IMR-90 (cell line): ENCODE measurements at regions not wholly inside any gene's neighbourhood (a gene's known extent, or its start where the extent isn't known, plus 50 kb on each side); places are given as distances from the start of the nearest gene placed in this dataset.

Source experiments
- ATAC-seq: fragments of 200-7000 bp; cut with Tn5 transposase; 2 replicates; pipeline ENCODE4 v1.9.1; 2020; ENCODE audit warnings: low read depth, mild to moderate bottlenecking, moderate library complexity
- BruUV-seq: library from RNA; stranded (reverse); fragments of 400-500 nt; replicated peaks from 2 replicates; lab custom pipeline; 2021; lab: Mats Ljungman, UMichigan
- CTCF ChIA-PET: fragments of 300-600 bp; formaldehyde crosslinking; extraction: SDS; loops from one replicate; lab custom pipeline; 2021; ENCODE audit warnings: antibody characterized with exemption; lab: Yijun Ruan, JAX
- POLR2A ChIA-PET: fragments of 300-600 bp; sonication (Branson Sonifier 250); formaldehyde crosslinking; loops from one replicate; lab custom pipeline; 2022; ENCODE audit warnings: antibody characterized with exemption; ENCODE audit not compliant: unreplicated experiment; lab: Charles Lee
- DNase-seq: peaks from one replicate; pipeline ENCODE4 v3.0.0; 2013
- H2AFZ ChIP-seq: replicated peaks from 2 replicates; pipeline ENCODE3; 2013; ENCODE audit warnings: low read length, mild to moderate bottlenecking; ENCODE audit not compliant: poor library complexity
- H2AK5ac ChIP-seq: 2 replicates; pipeline ENCODE4 v1.6.1; 2013; ENCODE audit warnings: low read depth, low read length, inconsistent platforms
- H2AK9ac ChIP-seq: replicated peaks from 2 replicates; pipeline ENCODE3; 2013; ENCODE audit warnings: mild to moderate bottlenecking, low read depth, low read length, moderate library complexity; ENCODE audit not compliant: poor library complexity
- H2BK120ac ChIP-seq: 2 replicates; pipeline ENCODE4 v1.6.1; 2013; ENCODE audit warnings: low read depth, low read length, inconsistent platforms
- H2BK15ac ChIP-seq: 3 replicates; pipeline ENCODE4 v1.6.1; 2013; ENCODE audit warnings: low read depth, low read length, inconsistent platforms
- H2BK20ac ChIP-seq: 2 replicates; pipeline ENCODE4 v1.6.1; 2013; ENCODE audit warnings: low read depth, mild to moderate bottlenecking, inconsistent platforms, low read length, moderate library complexity
- H2BK5ac ChIP-seq: 2 replicates; pipeline ENCODE4 v1.6.1; 2013; ENCODE audit warnings: mild to moderate bottlenecking, low read depth, low read length, inconsistent platforms; ENCODE audit not compliant: poor library complexity, severe bottlenecking
- H3K14ac ChIP-seq: replicated peaks from 2 replicates; pipeline ENCODE4 v1.6.1; 2013; ENCODE audit warnings: low read depth, low read length, inconsistent platforms
- H3K18ac ChIP-seq: 2 replicates; pipeline ENCODE4 v1.6.1; 2013; ENCODE audit warnings: low read depth, low read length, control low read depth
- H3K23ac ChIP-seq: 2 replicates; pipeline ENCODE4 v1.6.1; 2013; ENCODE audit warnings: low read depth, low read length, inconsistent platforms
- H3K27ac ChIP-seq: 2 replicates; pipeline ENCODE4 v1.5.1; 2013; ENCODE audit warnings: mild to moderate bottlenecking, control low read depth, low read length; ENCODE audit not compliant: insufficient read depth
- H3K27me3 ChIP-seq: 2 replicates; pipeline ENCODE4 v1.6.1; 2013; ENCODE audit warnings: low read length; ENCODE audit not compliant: control insufficient read depth, insufficient read depth
- H3K36me3 ChIP-seq: 2 replicates; pipeline ENCODE4 v1.6.1; 2013; ENCODE audit warnings: low read length, mixed read lengths; ENCODE audit not compliant: control insufficient read depth, insufficient read depth
- H3K4ac ChIP-seq: 2 replicates; pipeline ENCODE4 v1.6.1; 2013; ENCODE audit warnings: low read depth, low read length, inconsistent platforms
- H3K4me1 ChIP-seq: 2 replicates; pipeline ENCODE4 v1.6.1; 2013; ENCODE audit warnings: low read length, mixed read lengths; ENCODE audit not compliant: control insufficient read depth, insufficient read depth
- H3K4me2 ChIP-seq: 2 replicates; pipeline ENCODE4 v1.6.1; 2013; ENCODE audit warnings: low read depth, mild to moderate bottlenecking, control low read depth, low read length, moderate library complexity
- H3K4me3 ChIP-seq: 2 replicates; pipeline ENCODE4 v1.5.1; 2013; ENCODE audit warnings: low read depth, mild to moderate bottlenecking, control low read depth, low read length, moderate library complexity; ENCODE audit not compliant: insufficient read depth
- H3K56ac ChIP-seq: 2 replicates; pipeline ENCODE4 v1.6.1; 2013; ENCODE audit warnings: low read length, inconsistent platforms; ENCODE audit not compliant: insufficient read depth; ENCODE audit errors: extremely low read depth
- H3K79me1 ChIP-seq, 2 experiments: 2 replicates each; pipeline ENCODE4 v1.6.1; 2013; ENCODE audit warnings: low read length in 2 of 2, inconsistent platforms in 1 of 2, low read depth in 1 of 2
- H3K9ac ChIP-seq: 2 replicates; pipeline ENCODE4 v1.6.1; 2013; ENCODE audit warnings: low read depth, low read length, control low read depth
- H3K9me1 ChIP-seq: 2 replicates; pipeline ENCODE4 v1.6.1; 2013; ENCODE audit warnings: low read length, inconsistent platforms; ENCODE audit not compliant: insufficient read depth
- H3K9me3 ChIP-seq: 2 replicates; pipeline ENCODE4 v1.6.1; 2013; ENCODE audit warnings: low read length; ENCODE audit not compliant: control insufficient read depth, insufficient read depth
- H4K20me1 ChIP-seq: 2 replicates; pipeline ENCODE4 v1.6.1; 2013; ENCODE audit warnings: low read length, inconsistent platforms; ENCODE audit not compliant: insufficient read depth
- H4K5ac ChIP-seq: 2 replicates; pipeline ENCODE4 v1.6.1; 2013; ENCODE audit warnings: mild to moderate bottlenecking, low read depth, low read length, control low read depth
- H4K8ac ChIP-seq, 2 experiments: 2 replicates each; pipeline ENCODE4 v1.6.1; 2013; ENCODE audit warnings: low read depth in 2 of 2, low read length in 2 of 2, control low read depth in 1 of 2, inconsistent platforms in 1 of 2
- H4K91ac ChIP-seq: 2 replicates; pipeline ENCODE4 v1.6.1; 2013; ENCODE audit warnings: low read depth, low read length, inconsistent platforms; ENCODE audit not compliant: insufficient read depth
- MAFK ChIP-seq: IDR thresholded peaks from 2 replicates; pipeline ENCODE4 v1.6.1; 2012; ENCODE audit warnings: low read depth, low read length, improper control_type of control experiment
- RAD21 ChIP-seq: IDR thresholded peaks from 2 replicates; pipeline ENCODE4 v1.6.1; 2012; ENCODE audit warnings: low read length, improper control_type of control experiment
- WGBS, 2 experiments: methylation state at CpG; one replicate each; pipeline versions ENCODE4 v1.1.5 to v1.1.7; 2013; ENCODE audit warnings: missing lambda C conversion rate in 2 of 2; ENCODE audit not compliant: insufficient read length in 1 of 2; ENCODE audit errors: extremely low coverage in 2 of 2; 5-methylcytosine and 5-hydroxymethylcytosine counted together
- dilution Hi-C: fragments of 300-500 bp; cut with HindIII; formaldehyde crosslinking; loops from one replicate; pipeline ENCODE4 v1.14.3; 2018; ENCODE audit warnings: low sequenced_read_pairs; ENCODE audit not compliant: unreplicated experiment
- in situ Hi-C: fragments of 300-500 bp; cut with MboI; formaldehyde crosslinking; loops from 3 replicates; pipeline ENCODE4 v1.14.3; 2019; ENCODE audit warnings: low sequenced_read_pairs, inconsistent platforms, mixed read lengths
- intact Hi-C: fragments of 100-400 bp; cut with micrococcal nuclease; formaldehyde crosslinking; loops from 2 replicates; pipeline ENCODE4 v1.10.0; 2022

GRCh38 chr22:44427611-44428470 is 70.2 kb downstream of the RTL6 start:
- Histone ChIP-seq H3K9ac (no peak overlapping the region), H3K18ac (no peak overlapping the region), H2AK9ac (no peak overlapping the region), H2AFZ (no peak overlapping the region), H3K4ac (no peak overlapping the region), H2BK5ac (no peak overlapping the region), H3K27ac (no peak overlapping the region), H4K5ac (no peak overlapping the region), H3K4me1 (peaks cover 6% of the 10 kb centered on the region; the same call in 1 of the 2 replicates), H3K79me1 (no peaks in the 10 kb centered on the region), H2BK120ac (no peak overlapping the region), H3K23ac (no peak overlapping the region), H3K4me3 (no peak overlapping the region), H2BK20ac (no peak overlapping the region), H3K27me3 (peaks cover 19% of the 10 kb centered on the region), H2BK15ac (no peak overlapping the region), H3K4me2 (no peak overlapping the region), H4K20me1 (no peaks in the 10 kb centered on the region), H4K91ac (no peak overlapping the region), H3K56ac (no peak overlapping the region), H3K14ac (no peak overlapping the region), H2AK5ac (no peak overlapping the region), H3K36me3 (no peaks in the 10 kb centered on the region), H4K8ac (no peak overlapping the region), H3K9me1 (no peaks in the 10 kb centered on the region), H3K9me3 (no peaks in the 10 kb centered on the region)
- 100% methylated on average over 1 of the region's 21 CpGs; no CpG with 5 or more reads in 1 of the 2 experiments for WGBS, 2 experiments
- CTCF ChIA-PET = no interaction called here
- intact Hi-C loops (no loop called here), in situ Hi-C loops (no loop called here), dilution Hi-C loops (no loop called here)
- DNase-seq (no peak), ATAC-seq (no peak)
- TF ChIP-seq MAFK (no peak), RAD21 (no peak)
- POLR2A ChIA-PET = interaction anchor here (0.5 kb wide), 1 partner anchor 703 kb away, joined by 9 read pairs; no protein-coding TSS in a partner anchor
- BruUV-seq = no TSS peak
